AG04449 (cell line): ENCODE measurements at regions not wholly inside any gene's neighbourhood (a gene's known extent, or its start where the extent isn't known, plus 50 kb on each side); places are given as distances from the start of the nearest gene placed in this dataset.

Experiments used
- CTCF ChIA-PET: fragments of 350-600 bp; formaldehyde crosslinking; extraction: SDS; loops from one replicate; lab custom pipeline; 2021; ENCODE audit warnings: antibody characterized with exemption; lab: Yijun Ruan, JAX
- POLR2A ChIA-PET: fragments of 400-600, 350-600 bp; formaldehyde crosslinking; extraction: SDS; loops from one replicate; lab custom pipeline; 2020; ENCODE audit warnings: antibody characterized with exemption, inconsistent platforms; lab: Yijun Ruan, JAX
- DNase-seq: peaks from one replicate; pipeline ENCODE4 v3.0.0-alpha.2; 2010; ENCODE audit warnings: low read depth, low spot score
- H3K4me3 ChIP-seq: 2 replicates; pipeline ENCODE4 v1.5.1; 2011; ENCODE audit warnings: low read depth, mild to moderate bottlenecking, control low read depth, low read length
- TF ChIP-seq, protein P1 (sequence below): IDR thresholded peaks from one replicate; pipeline ENCODE4 v1.5.1; 2011; ENCODE audit warnings: mild to moderate bottlenecking, moderate library complexity, low read length, control low read depth, inconsistent platforms; ENCODE audit not compliant: insufficient read depth; ENCODE audit errors: missing control alignments

DNA sequence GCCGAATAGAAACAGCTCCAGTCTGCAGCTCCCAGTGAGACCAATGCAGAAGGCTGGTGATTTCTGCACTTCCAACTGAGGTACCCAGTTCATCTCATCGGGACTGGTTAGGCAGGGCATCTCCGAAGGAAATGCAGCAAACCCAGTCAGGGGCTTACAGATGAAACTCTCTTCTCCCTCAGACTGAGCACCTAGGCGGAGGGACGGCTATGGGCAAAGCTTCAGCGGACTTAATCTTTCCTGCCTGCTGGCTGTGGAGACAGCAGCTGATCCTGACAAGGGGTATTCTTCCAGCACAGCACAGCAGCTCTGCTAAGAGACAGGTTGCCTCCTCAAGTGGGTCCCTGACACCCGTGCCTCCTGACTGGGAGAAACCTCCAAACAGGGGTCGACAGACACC is 330.9 kb downstream of the DNAH5 start:
- CTCF ChIA-PET, result no interaction called here

DNA sequence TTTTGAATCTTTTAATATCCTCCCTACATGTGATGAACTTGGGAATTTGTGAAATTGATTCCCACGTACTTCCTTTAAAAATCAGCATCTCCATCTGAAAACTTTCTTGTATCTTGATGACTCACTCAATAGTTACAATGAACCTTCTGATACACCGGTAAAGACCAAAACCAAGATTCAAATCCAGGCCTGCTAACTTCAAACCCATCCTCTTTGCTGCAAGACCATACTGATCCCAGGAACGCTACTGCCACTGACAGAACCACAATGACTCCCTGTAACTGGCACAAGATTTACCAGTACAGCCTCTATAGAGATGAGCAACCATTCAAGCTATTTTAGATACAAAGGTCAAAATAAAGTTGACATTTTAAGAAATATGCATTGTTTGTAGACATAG is 332.9 kb downstream of the DNAH5 start:
- TF ChIP-seq, protein P1, sequence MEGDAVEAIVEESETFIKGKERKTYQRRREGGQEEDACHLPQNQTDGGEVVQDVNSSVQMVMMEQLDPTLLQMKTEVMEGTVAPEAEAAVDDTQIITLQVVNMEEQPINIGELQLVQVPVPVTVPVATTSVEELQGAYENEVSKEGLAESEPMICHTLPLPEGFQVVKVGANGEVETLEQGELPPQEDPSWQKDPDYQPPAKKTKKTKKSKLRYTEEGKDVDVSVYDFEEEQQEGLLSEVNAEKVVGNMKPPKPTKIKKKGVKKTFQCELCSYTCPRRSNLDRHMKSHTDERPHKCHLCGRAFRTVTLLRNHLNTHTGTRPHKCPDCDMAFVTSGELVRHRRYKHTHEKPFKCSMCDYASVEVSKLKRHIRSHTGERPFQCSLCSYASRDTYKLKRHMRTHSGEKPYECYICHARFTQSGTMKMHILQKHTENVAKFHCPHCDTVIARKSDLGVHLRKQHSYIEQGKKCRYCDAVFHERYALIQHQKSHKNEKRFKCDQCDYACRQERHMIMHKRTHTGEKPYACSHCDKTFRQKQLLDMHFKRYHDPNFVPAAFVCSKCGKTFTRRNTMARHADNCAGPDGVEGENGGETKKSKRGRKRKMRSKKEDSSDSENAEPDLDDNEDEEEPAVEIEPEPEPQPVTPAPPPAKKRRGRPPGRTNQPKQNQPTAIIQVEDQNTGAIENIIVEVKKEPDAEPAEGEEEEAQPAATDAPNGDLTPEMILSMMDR, result no peak
- no peak for DNase-seq
- POLR2A ChIA-PET, result no interaction called here
- CTCF ChIA-PET, result interaction anchor here (1.4 kb wide), 1 partner anchor 14 kb away, joined by 3 read pairs; no protein-coding TSS in a partner anchor
- H3K4me3 ChIP-seq, result no peak overlapping the region

More for the DNA sequence above, 330.9 kb downstream of the DNAH5 start:
- TF ChIP-seq, protein P1, result no peak
- DNase-seq, result no peak
- H3K4me3 ChIP-seq, result no peak overlapping the region
- POLR2A ChIA-PET, result no interaction called here

DNA sequence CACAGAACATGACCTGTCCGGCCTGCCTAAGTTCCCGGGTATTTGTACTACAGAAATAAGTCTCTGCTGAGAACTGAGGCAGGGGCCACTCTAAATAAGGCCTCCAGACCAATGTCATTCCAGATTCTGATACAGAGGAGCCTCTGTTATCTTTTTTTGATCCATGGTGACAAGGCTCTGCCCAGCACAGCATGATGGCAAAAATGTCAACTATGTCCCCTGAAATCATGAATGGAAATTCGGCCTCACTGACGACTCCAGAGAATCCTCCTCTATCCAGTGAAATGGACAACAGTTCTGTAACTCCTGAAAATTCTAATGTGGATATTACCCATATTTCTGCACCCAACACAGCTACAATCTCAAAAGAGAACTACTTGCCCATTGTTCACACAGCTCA is 335.0 kb downstream of the DNAH5 start:
- POLR2A ChIA-PET, result no interaction called here
- TF ChIP-seq, protein P1, result no peak
- CTCF ChIA-PET, result no interaction called here
- DNase-seq, result no peak
- no peak overlapping the region for H3K4me3 ChIP-seq

DNA sequence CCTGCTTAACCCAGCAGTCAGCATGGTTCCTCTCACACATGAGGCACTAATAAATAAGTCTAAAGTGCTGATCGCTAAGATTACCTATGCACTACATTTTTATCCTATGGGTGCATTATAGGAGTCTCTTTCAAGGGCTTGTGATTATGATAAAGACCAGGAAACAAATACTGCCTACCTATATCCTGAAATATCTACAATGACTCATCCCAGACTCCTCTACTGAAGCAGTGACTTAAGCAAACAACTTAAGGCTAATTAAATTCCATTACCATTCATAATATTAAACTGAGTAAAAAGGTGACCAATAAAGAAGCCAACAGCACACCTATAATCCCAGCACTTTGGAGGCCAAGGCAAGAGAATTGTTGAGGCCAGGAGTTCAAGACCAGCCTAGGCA is 338.4 kb downstream of the DNAH5 start:
- no peak for DNase-seq
- H3K4me3 ChIP-seq, result no peak overlapping the region
- TF ChIP-seq, protein P1, result no peak
- ChIA-PET CTCF (no interaction called here), POLR2A (no interaction called here)

DNA sequence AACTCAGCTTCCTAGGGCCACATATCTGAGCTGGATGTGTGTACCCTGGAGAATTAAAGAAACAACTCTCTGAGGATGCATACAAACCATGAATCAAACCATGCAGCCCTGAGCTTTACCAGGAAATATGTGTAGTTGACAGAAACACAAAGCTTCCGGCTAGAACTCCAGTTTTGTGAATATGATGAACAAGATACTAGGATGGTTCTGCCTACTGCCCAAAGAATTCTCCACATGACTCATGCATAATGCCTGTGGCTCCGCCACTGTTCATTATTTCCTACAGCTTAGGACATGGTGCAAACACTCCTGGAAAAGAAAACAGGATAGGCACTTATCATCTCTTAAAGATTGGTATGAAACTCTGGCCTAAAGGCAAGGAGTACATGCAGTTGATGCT is 343.4 kb downstream of the DNAH5 start:
- POLR2A ChIA-PET, result no interaction called here
- DNase-seq, result no peak
- CTCF ChIA-PET, result no interaction called here
- TF ChIP-seq, protein P1, result no peak
- no peak overlapping the region for H3K4me3 ChIP-seq

DNA sequence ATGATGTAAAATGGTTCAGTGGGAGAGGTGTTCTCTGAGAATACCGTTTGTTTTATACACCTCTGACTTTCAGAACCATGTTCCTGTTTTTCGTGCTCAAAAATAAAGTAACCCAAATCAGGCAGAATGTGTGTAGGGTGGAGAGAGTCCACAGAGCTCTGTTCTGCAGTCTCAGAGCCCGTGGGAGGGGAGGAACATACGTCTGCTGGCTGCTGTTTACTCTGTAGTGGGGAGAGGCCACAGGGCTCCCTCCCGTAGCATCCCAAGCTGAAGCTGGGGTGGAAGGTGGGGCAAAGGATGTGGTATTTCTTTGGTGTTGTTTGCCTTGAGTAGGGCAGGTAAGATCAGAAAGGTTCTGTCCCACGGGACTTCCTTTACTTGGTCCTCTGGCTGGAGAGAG is 348.5 kb downstream of the DNAH5 start:
- POLR2A ChIA-PET, result no interaction called here

More for the DNA sequence above, 348.5 kb downstream of the DNAH5 start:
- CTCF ChIA-PET, result no interaction called here
- no peak for DNase-seq
- TF ChIP-seq, protein P1, result no peak
- no peak overlapping the region for H3K4me3 ChIP-seq
